ENCODE measurements at regions not wholly inside any gene's neighbourhood (a gene's known extent, or its start where the extent isn't known, plus 50 kb on each side); places are given as distances from the start of the nearest gene placed in this dataset.

- no peak for DNase-seq
- Histone ChIP-seq H3K27me3 (ENCODE audit: control insufficient read depth in 1 of 2, insufficient read depth in 2 of 2, low read length in 1 of 2) (peaks cover 0 to 4% of the 10 kb centered on the region in 2 donors), H3K4me3 (ENCODE audit: low read length in 2 of 2) (no peak overlapping the region), H3K36me3 (ENCODE audit: control insufficient read depth in 1 of 2, insufficient read depth in 2 of 2, low read length in 1 of 2) (no peaks in the 10 kb centered on the region), H3K4me1 (ENCODE audit: control insufficient read depth in 1 of 2, insufficient read depth in 2 of 2, low read length in 2 of 2) (no peaks in the 10 kb centered on the region), H3K9me3 (ENCODE audit: control insufficient read depth, low read length) (peaks cover 3% of the 10 kb centered on the region), H3K27ac (ENCODE audit: low read depth in 1 of 2, low read length in 2 of 2) (no peak overlapping the region)
- 59 to 90% methylated on average over 1 of the region's 1 CpG for WGBS, 2 donors
- intact Hi-C loops (cut with DNase I), result no loop called here
- ATAC-seq (ENCODE audit: low FRiP score), result no peak
Observed at GRCh38 chr1:29842130-29842529, 605.8 kb downstream of the PTPRU start.

GRCh38 chr1:29839726-29840125 lies 603.4 kb downstream of the PTPRU start:
- H3K9me3 ChIP-seq (ENCODE audit: control insufficient read depth, low read length), result peaks cover 3% of the 10 kb centered on the region
- no peak for ATAC-seq (ENCODE audit: low FRiP score)
- no peak overlapping the region for H3K4me3 ChIP-seq (ENCODE audit: low read length in 2 of 2)
- no peaks in the 10 kb centered on the region for H3K4me1 ChIP-seq (ENCODE audit: control insufficient read depth in 1 of 2, insufficient read depth in 2 of 2, low read length in 2 of 2)
- intact Hi-C loops (cut with DNase I), result no loop called here
- no peak for DNase-seq
- no peak overlapping the region for H3K27ac ChIP-seq (ENCODE audit: low read depth in 1 of 2, low read length in 2 of 2)
- H3K36me3 ChIP-seq (ENCODE audit: control insufficient read depth in 1 of 2, insufficient read depth in 2 of 2, low read length in 1 of 2), result no peaks in the 10 kb centered on the region
- peaks cover 0 to 4% of the 10 kb centered on the region in 2 donors for H3K27me3 ChIP-seq (ENCODE audit: control insufficient read depth in 1 of 2, insufficient read depth in 2 of 2, low read length in 1 of 2)
- 27 to 48% methylated on average over 4 of the region's 4 CpGs for WGBS, 2 donors

- no peak overlapping the region for H3K27ac ChIP-seq (ENCODE audit: low read depth in 1 of 2, low read length in 2 of 2)
- peaks cover 3% of the 10 kb centered on the region for H3K9me3 ChIP-seq (ENCODE audit: control insufficient read depth, low read length)
- H3K4me1 ChIP-seq (ENCODE audit: control insufficient read depth in 1 of 2, insufficient read depth in 2 of 2, low read length in 2 of 2), result no peaks in the 10 kb centered on the region
- H3K4me3 ChIP-seq (ENCODE audit: low read length in 2 of 2), result no peak overlapping the region
- ATAC-seq (ENCODE audit: low FRiP score), result no peak
- WGBS, 2 donors, result 69 to 71% methylated on average over 3 of the region's 3 CpGs
- H3K36me3 ChIP-seq (ENCODE audit: control insufficient read depth in 1 of 2, insufficient read depth in 2 of 2, low read length in 1 of 2), result no peaks in the 10 kb centered on the region
- no peak for DNase-seq
- peaks cover 0 to 4% of the 10 kb centered on the region in 2 donors for H3K27me3 ChIP-seq (ENCODE audit: control insufficient read depth in 1 of 2, insufficient read depth in 2 of 2, low read length in 1 of 2)
- intact Hi-C loops (cut with DNase I), result no loop called here
Observed at GRCh38 chr1:29838738-29839320, 602.5 kb downstream of the PTPRU start.

GRCh38 chr1:29836651-29837646 lies 600.6 kb downstream of the PTPRU start:
- Histone ChIP-seq H3K4me1 (ENCODE audit: control insufficient read depth in 1 of 2, insufficient read depth in 2 of 2, low read length in 2 of 2) (no peaks in the 10 kb centered on the region), H3K9me3 (ENCODE audit: control insufficient read depth, low read length) (peaks cover 1% of the 10 kb centered on the region), H3K36me3 (ENCODE audit: control insufficient read depth in 1 of 2, insufficient read depth in 2 of 2, low read length in 1 of 2) (no peaks in the 10 kb centered on the region), H3K27me3 (ENCODE audit: control insufficient read depth in 1 of 2, insufficient read depth in 2 of 2, low read length in 1 of 2) (peaks cover 0 to 3% of the 10 kb centered on the region in 2 donors), H3K4me3 (ENCODE audit: low read length in 2 of 2) (no peak overlapping the region), H3K27ac (ENCODE audit: low read depth in 1 of 2, low read length in 2 of 2) (no peak overlapping the region)
- DNase-seq (no peak), ATAC-seq (ENCODE audit: low FRiP score) (no peak)
- intact Hi-C loops (cut with DNase I), result no loop called here
- 63 to 71% methylated on average over 12 of the region's 12 CpGs for WGBS, 2 donors

GRCh38 chr1:29835874-29836273 lies 599.6 kb downstream of the PTPRU start:
- Histone ChIP-seq H3K9me3 (ENCODE audit: control insufficient read depth, low read length) (no peaks in the 10 kb centered on the region), H3K27me3 (ENCODE audit: control insufficient read depth in 1 of 2, insufficient read depth in 2 of 2, low read length in 1 of 2) (peaks cover 0 to 3% of the 10 kb centered on the region in 2 donors), H3K27ac (ENCODE audit: low read depth in 1 of 2, low read length in 2 of 2) (no peak overlapping the region), H3K4me1 (ENCODE audit: control insufficient read depth in 1 of 2, insufficient read depth in 2 of 2, low read length in 2 of 2) (no peaks in the 10 kb centered on the region), H3K4me3 (ENCODE audit: low read length in 2 of 2) (no peak overlapping the region), H3K36me3 (ENCODE audit: control insufficient read depth in 1 of 2, insufficient read depth in 2 of 2, low read length in 1 of 2) (no peaks in the 10 kb centered on the region)
- DNase-seq, result no peak
- no peak for ATAC-seq (ENCODE audit: low FRiP score)
- 55 to 58% methylated on average over 8 of the region's 8 CpGs for WGBS, 2 donors
- intact Hi-C loops (cut with DNase I), result no loop called here

GRCh38 chr1:29835406-29835805 lies 599.1 kb downstream of the PTPRU start:
- no peaks in the 10 kb centered on the region for H3K36me3 ChIP-seq (ENCODE audit: control insufficient read depth in 1 of 2, insufficient read depth in 2 of 2, low read length in 1 of 2)
- WGBS, 2 donors, result 51 to 69% methylated on average over 4 of the region's 4 CpGs
- DNase-seq (no peak), ATAC-seq (ENCODE audit: low FRiP score) (no peak)
- no peak overlapping the region for H3K27ac ChIP-seq (ENCODE audit: low read depth in 1 of 2, low read length in 2 of 2)
- no peaks in the 10 kb centered on the region for H3K9me3 ChIP-seq (ENCODE audit: control insufficient read depth, low read length)
- peaks cover 0 to 3% of the 10 kb centered on the region in 2 donors for H3K27me3 ChIP-seq (ENCODE audit: control insufficient read depth in 1 of 2, insufficient read depth in 2 of 2, low read length in 1 of 2)
- intact Hi-C loops (cut with DNase I), result no loop called here
- H3K4me3 ChIP-seq (ENCODE audit: low read length in 2 of 2), result no peak overlapping the region
- no peaks in the 10 kb centered on the region for H3K4me1 ChIP-seq (ENCODE audit: control insufficient read depth in 1 of 2, insufficient read depth in 2 of 2, low read length in 2 of 2)

- Histone ChIP-seq H3K9me3 (ENCODE audit: control insufficient read depth, low read length) (no peaks in the 10 kb centered on the region), H3K36me3 (ENCODE audit: control insufficient read depth in 1 of 2, insufficient read depth in 2 of 2, low read length in 1 of 2) (no peaks in the 10 kb centered on the region), H3K27ac (ENCODE audit: low read depth in 1 of 2, low read length in 2 of 2) (no peak overlapping the region), H3K4me1 (ENCODE audit: control insufficient read depth in 1 of 2, insufficient read depth in 2 of 2, low read length in 2 of 2) (no peaks in the 10 kb centered on the region), H3K27me3 (ENCODE audit: control insufficient read depth in 1 of 2, insufficient read depth in 2 of 2, low read length in 1 of 2) (no peaks in the 10 kb centered on the region), H3K4me3 (ENCODE audit: low read length in 2 of 2) (no peak overlapping the region)
- WGBS, 2 donors, result 86 to 88% methylated on average over 6 of the region's 6 CpGs
- intact Hi-C loops (cut with DNase I), result no loop called here
- ATAC-seq (ENCODE audit: low FRiP score) (no peak), DNase-seq (no peak)
Observed at GRCh38 chr1:29833581-29833980, 597.3 kb downstream of the PTPRU start.

GRCh38 chr1:29832936-29833335 lies 596.6 kb downstream of the PTPRU start:
- no peaks in the 10 kb centered on the region for H3K4me1 ChIP-seq (ENCODE audit: control insufficient read depth in 1 of 2, insufficient read depth in 2 of 2, low read length in 2 of 2)
- H3K4me3 ChIP-seq (ENCODE audit: low read length in 2 of 2), result no peak overlapping the region
- H3K9me3 ChIP-seq (ENCODE audit: control insufficient read depth, low read length), result no peaks in the 10 kb centered on the region
- no peaks in the 10 kb centered on the region for H3K36me3 ChIP-seq (ENCODE audit: control insufficient read depth in 1 of 2, insufficient read depth in 2 of 2, low read length in 1 of 2)
- no peaks in the 10 kb centered on the region for H3K27me3 ChIP-seq (ENCODE audit: control insufficient read depth in 1 of 2, insufficient read depth in 2 of 2, low read length in 1 of 2)
- no peak overlapping the region for H3K27ac ChIP-seq (ENCODE audit: low read depth in 1 of 2, low read length in 2 of 2)
- no peak for ATAC-seq (ENCODE audit: low FRiP score)
- 89 to 90% methylated on average over 5 of the region's 5 CpGs for WGBS, 2 donors
- intact Hi-C loops (cut with DNase I), result no loop called here
- no peak for DNase-seq

GRCh38 chr1:29832471-29832870 lies 596.1 kb downstream of the PTPRU start:
- DNase-seq, result no peak
- intact Hi-C loops (cut with DNase I), result no loop called here
- no peaks in the 10 kb centered on the region for H3K4me1 ChIP-seq (ENCODE audit: control insufficient read depth in 1 of 2, insufficient read depth in 2 of 2, low read length in 2 of 2)
- H3K27ac ChIP-seq (ENCODE audit: low read depth in 1 of 2, low read length in 2 of 2), result no peak overlapping the region
- 67 to 68% methylated on average over 8 of the region's 8 CpGs for WGBS, 2 donors
- no peaks in the 10 kb centered on the region for H3K9me3 ChIP-seq (ENCODE audit: control insufficient read depth, low read length)
- H3K4me3 ChIP-seq (ENCODE audit: low read length in 2 of 2), result no peak overlapping the region
- no peaks in the 10 kb centered on the region for H3K36me3 ChIP-seq (ENCODE audit: control insufficient read depth in 1 of 2, insufficient read depth in 2 of 2, low read length in 1 of 2)
- H3K27me3 ChIP-seq (ENCODE audit: control insufficient read depth in 1 of 2, insufficient read depth in 2 of 2, low read length in 1 of 2), result no peaks in the 10 kb centered on the region
- ATAC-seq (ENCODE audit: low FRiP score), result no peak

All from aorta (tissue), 5 donors.